DND-41 (cell line): ENCODE measurements at regions not wholly inside any gene's neighbourhood (a gene's known extent, or its start where the extent isn't known, plus 50 kb on each side); places are given as distances from the start of the nearest gene placed in this dataset.

Experiments used
- CTCF ChIP-seq: IDR thresholded peaks from 2 replicates; pipeline ENCODE4 v1.5.1; 2012; ENCODE audit warnings: borderline replicate concordance, low read length, moderate library complexity, mild to moderate bottlenecking; ENCODE audit not compliant: poor library complexity, severe bottlenecking; ENCODE audit errors: extremely low read depth
- EZH2 ChIP-seq: IDR thresholded peaks from 3 replicates; pipeline ENCODE4 v1.6.1; 2012; ENCODE audit warnings: borderline replicate concordance, low read depth, mild to moderate bottlenecking, moderate library complexity, low read length, inconsistent platforms; ENCODE audit not compliant: severe bottlenecking

GRCh38 chr22:48250286-48250895 lies 1487.9 kb downstream of the TBC1D22A start:
- TF ChIP-seq CTCF (no peak), EZH2 (no peak)
